Activated CD4-positive, alpha-beta T cell treated with anti-CD3 and anti-CD28 coated beads for 24 hours (primary cell): ENCODE measurements at regions not wholly inside any gene's neighbourhood (a gene's known extent, or its start where the extent isn't known, plus 50 kb on each side); places are given as distances from the start of the nearest gene placed in this dataset.
"Not testable (repeated sequence)": the region's sequence is repeated elsewhere in the genome, so short reads cannot be mapped to it uniquely, and the experiment has no call there.

ENCODE experiments used
- DNase-seq, 2 donors: peaks; one replicate each; pipeline ENCODE4 v3.0.0-alpha.2; 2020; ENCODE audit warnings: low read depth in 2 of 2

GRCh38 chr3:118512301-118512700, 522.3 kb downstream of the IGSF11 start:
- DNase-seq: no peak

GRCh38 chr3:118525077-118525476, 509.6 kb downstream of the IGSF11 start:
- no peak for DNase-seq

- no peak for DNase-seq
Measured at GRCh38 chr3:118526758-118527513, 507.7 kb downstream of the IGSF11 start.

- no peak for DNase-seq
Measured at GRCh38 chr3:118527514-118528044, 507.1 kb downstream of the IGSF11 start.

GRCh38 chr3:118529554-118529953, 505.1 kb downstream of the IGSF11 start:
- no peak for DNase-seq

GRCh38 chr3:118530350-118530922, 504.2 kb downstream of the IGSF11 start:
- no peak for DNase-seq

GRCh38 chr3:118530927-118531356, 503.7 kb downstream of the IGSF11 start:
- DNase-seq: not testable (repeated sequence)

- DNase-seq: no peak
Measured at GRCh38 chr3:118531816-118532215, 502.8 kb downstream of the IGSF11 start.

- no peak for DNase-seq
Measured at GRCh38 chr3:118533676-118534075, 501.0 kb downstream of the IGSF11 start.

GRCh38 chr3:118534519-118534918, 500.1 kb downstream of the IGSF11 start:
- DNase-seq: no peak

GRCh38 chr3:118536764-118537163, 497.9 kb downstream of the IGSF11 start:
- no peak for DNase-seq

GRCh38 chr3:118537454-118537853, 497.2 kb downstream of the IGSF11 start:
- no peak for DNase-seq

- DNase-seq: no peak
Measured at GRCh38 chr3:118538187-118538586, 496.5 kb downstream of the IGSF11 start.

GRCh38 chr3:118539820-118540447, 494.7 kb downstream of the IGSF11 start:
- not testable (repeated sequence) for DNase-seq

GRCh38 chr3:118540448-118540821, 494.2 kb downstream of the IGSF11 start:
- DNase-seq: not testable (repeated sequence)

GRCh38 chr3:118540826-118541225, 493.8 kb downstream of the IGSF11 start:
- DNase-seq: no peak

GRCh38 chr3:118541796-118542195, 492.9 kb downstream of the IGSF11 start:
- no peak for DNase-seq

- DNase-seq: no peak
Measured at GRCh38 chr3:118543832-118544231, 490.8 kb downstream of the IGSF11 start.

- no peak for DNase-seq
Measured at GRCh38 chr3:118544458-118544857, 490.2 kb downstream of the IGSF11 start.

GRCh38 chr3:118548434-118548833, 486.2 kb downstream of the IGSF11 start:
- no peak for DNase-seq

- no peak for DNase-seq
Measured at GRCh38 chr3:118550122-118550521, 484.5 kb downstream of the IGSF11 start.

- DNase-seq: no peak
Measured at GRCh38 chr3:118550556-118550955, 484.1 kb downstream of the IGSF11 start.
